ENCODE measurements at regions not wholly inside any gene's neighbourhood (a gene's known extent, or its start where the extent isn't known, plus 50 kb on each side); places are given as distances from the start of the nearest gene placed in this dataset.

- TF ChIP-seq JUND (IDR thresholded peaks at IDR 0.05; ENCODE audit: low read depth, low read length), result no peak
- no peak for TF ChIP-seq YY1 (IDR thresholded peaks at IDR 0.05; ENCODE audit: low read depth, low read length)
- no peak for TF ChIP-seq CBX5 (IDR thresholded peaks at IDR 0.05; ENCODE audit: low read depth)
- no peak for TF ChIP-seq PAX8 (IDR thresholded peaks at IDR 0.05)
- TF ChIP-seq POLR2AphosphoS5 (IDR thresholded peaks at IDR 0.05; ENCODE audit: low read length), result no peak
- no peak for TF ChIP-seq REST (IDR thresholded peaks at IDR 0.05; ENCODE audit: low read depth, low read length)
- no peak for TF ChIP-seq ATF3 (IDR thresholded peaks at IDR 0.05; ENCODE audit: borderline replicate concordance, extremely low read depth, low read depth, low read length)
- no peak for TF ChIP-seq SPI1 (IDR thresholded peaks at IDR 0.05; ENCODE audit: borderline replicate concordance, insufficient read depth, low read depth, low read length)
- TF ChIP-seq ZBTB11 (CRISPR knock-in tag; IDR thresholded peaks at IDR 0.05), result no peak
- no peak for TF ChIP-seq POLR2A (IDR thresholded peaks at IDR 0.05; ENCODE audit: low read depth, low read length)
- no peak for TF ChIP-seq EP300 (IDR thresholded peaks at IDR 0.05; ENCODE audit: borderline replicate concordance in 1 of 2, control insufficient read depth in 1 of 2, low read depth in 2 of 2, low read length in 2 of 2)
- TF ChIP-seq TAF1 (IDR thresholded peaks at IDR 0.05; ENCODE audit: borderline replicate concordance, low read depth, low read length), result no peak
- TF ChIP-seq SMC3 (IDR thresholded peaks at IDR 0.05; ENCODE audit: borderline replicate concordance, low read length), result no peak
These were observed 87.5 kb upstream of the DPYD start for GRCh38 chr1:98008373-98008772.

All from GM12878 (cell line).